DND-41 (cell line): ENCODE measurements at regions not wholly inside any gene's neighbourhood (a gene's known extent, or its start where the extent isn't known, plus 50 kb on each side); places are given as distances from the start of the nearest gene placed in this dataset.

ENCODE experiments used
- ATAC-seq: fragments of 200-7000 bp; cut with Tn5 transposase; 3 replicates; pipeline ENCODE4 v1.9.1; 2021; ENCODE audit warnings: low read depth; ENCODE audit not compliant: insufficient read depth
- DNase-seq: peaks from one replicate; pipeline ENCODE4 v3.0.0-alpha.2; 2020
- H2AFZ ChIP-seq: 2 replicates; pipeline ENCODE4 v1.6.0; 2012; ENCODE audit warnings: low read depth, low read length
- H3K27ac ChIP-seq: 2 replicates; pipeline ENCODE4 v1.5.1; 2012; ENCODE audit warnings: low read length, inconsistent platforms
- H3K27me3 ChIP-seq: fragments of 200-600 bp; sonication (generic); 2 replicates; pipeline ENCODE4 v1.6.0; 2012; ENCODE audit warnings: low read length, mild to moderate bottlenecking, inconsistent platforms; ENCODE audit not compliant: insufficient read depth, poor library complexity
- H3K36me3 ChIP-seq: 2 replicates; pipeline ENCODE4 v1.5.1; 2012; ENCODE audit warnings: low read length, inconsistent platforms; ENCODE audit not compliant: insufficient read depth
- H3K4me1 ChIP-seq: 2 replicates; pipeline ENCODE4 v1.5.1; 2012; ENCODE audit warnings: mild to moderate bottlenecking, low read length; ENCODE audit not compliant: insufficient read depth
- H3K4me2 ChIP-seq: 2 replicates; pipeline ENCODE4 v1.6.0; 2012; ENCODE audit warnings: mild to moderate bottlenecking, moderate library complexity, low read length, inconsistent platforms; ENCODE audit not compliant: insufficient read depth
- H3K4me3 ChIP-seq, 2 experiments: fragments of 200-600 bp in 1 of 2; shearing (Covaris generic) in 1 of 2; 2 replicates each; pipeline ENCODE4 v1.5.1; 2012 to 2016; ENCODE audit warnings: inconsistent platforms in 2 of 2, low read length in 2 of 2, mild to moderate bottlenecking in 2 of 2, low read depth in 1 of 2, moderate library complexity in 1 of 2
- H3K79me2 ChIP-seq: 2 replicates; pipeline ENCODE4 v1.6.0; 2012; ENCODE audit warnings: low read length, inconsistent platforms; ENCODE audit not compliant: insufficient read depth
- H3K9ac ChIP-seq: 2 replicates; pipeline ENCODE4 v1.6.0; 2012; ENCODE audit warnings: low read depth, mild to moderate bottlenecking, inconsistent platforms, low read length, moderate library complexity
- H3K9me3 ChIP-seq: 2 replicates; pipeline ENCODE4 v1.5.1; 2012; ENCODE audit warnings: low read length, moderate library complexity, mild to moderate bottlenecking, inconsistent platforms; ENCODE audit not compliant: insufficient read depth, severe bottlenecking
- H4K20me1 ChIP-seq: 2 replicates; pipeline ENCODE4 v1.6.0; 2012; ENCODE audit warnings: low read length; ENCODE audit not compliant: insufficient read depth
- CTCF ChIP-seq: IDR thresholded peaks from 2 replicates; pipeline ENCODE4 v1.5.1; 2012; ENCODE audit warnings: borderline replicate concordance, low read length, moderate library complexity, mild to moderate bottlenecking; ENCODE audit not compliant: poor library complexity, severe bottlenecking; ENCODE audit errors: extremely low read depth
- EZH2 ChIP-seq: IDR thresholded peaks from 3 replicates; pipeline ENCODE4 v1.6.1; 2012; ENCODE audit warnings: borderline replicate concordance, low read depth, mild to moderate bottlenecking, moderate library complexity, low read length, inconsistent platforms; ENCODE audit not compliant: severe bottlenecking

GRCh38 chr7:20559883-20560282, 55.6 kb upstream of the ABCB5 start:
- Histone ChIP-seq H2AFZ (no peak overlapping the region), H3K9me3 (no peaks in the 10 kb centered on the region), H4K20me1 (no peaks in the 10 kb centered on the region), H3K4me2 (no peak overlapping the region), H3K4me1 (no peaks in the 10 kb centered on the region), H3K36me3 (no peaks in the 10 kb centered on the region), H3K79me2 (no peaks in the 10 kb centered on the region), H3K9ac (no peak overlapping the region), H3K27ac (no peak overlapping the region), H3K27me3 (no peaks in the 10 kb centered on the region), H3K4me3 (no peak overlapping the region)
- ATAC-seq (no peak), DNase-seq (no peak)
- TF ChIP-seq EZH2 (no peak), CTCF (no peak)

- no peak for ATAC-seq
- Histone ChIP-seq H2AFZ (no peak overlapping the region), H3K79me2 (no peaks in the 10 kb centered on the region), H3K9ac (no peak overlapping the region), H3K4me2 (no peak overlapping the region), H3K4me1 (no peaks in the 10 kb centered on the region), H3K9me3 (no peaks in the 10 kb centered on the region), H3K27ac (no peak overlapping the region), H3K27me3 (no peaks in the 10 kb centered on the region), H3K4me3 (no peak overlapping the region), H4K20me1 (no peaks in the 10 kb centered on the region), H3K36me3 (no peaks in the 10 kb centered on the region)
- no peak for TF ChIP-seq EZH2
- TF ChIP-seq CTCF: no peak
- DNase-seq: no peak
These were observed 54.9 kb upstream of the ABCB5 start for GRCh38 chr7:20560325-20561180.

GRCh38 chr7:20561466-20561865, 54.0 kb upstream of the ABCB5 start:
- Histone ChIP-seq H3K4me1 (no peaks in the 10 kb centered on the region), H3K4me2 (no peak overlapping the region), H4K20me1 (no peaks in the 10 kb centered on the region), H3K4me3 (no peak overlapping the region), H3K9me3 (no peaks in the 10 kb centered on the region), H3K27me3 (no peaks in the 10 kb centered on the region), H3K36me3 (no peaks in the 10 kb centered on the region), H3K9ac (no peak overlapping the region), H2AFZ (no peak overlapping the region), H3K79me2 (no peaks in the 10 kb centered on the region), H3K27ac (no peak overlapping the region)
- ATAC-seq (no peak), DNase-seq (no peak)
- no peak for TF ChIP-seq CTCF
- TF ChIP-seq EZH2: no peak

GRCh38 chr7:20561908-20562307, 53.6 kb upstream of the ABCB5 start:
- ATAC-seq (no peak), DNase-seq (no peak)
- H3K27ac ChIP-seq: no peak overlapping the region
- no peak overlapping the region for H3K4me3 ChIP-seq
- no peaks in the 10 kb centered on the region for H3K27me3 ChIP-seq
- H3K79me2 ChIP-seq: no peaks in the 10 kb centered on the region
- no peaks in the 10 kb centered on the region for H3K4me1 ChIP-seq
- H4K20me1 ChIP-seq: no peaks in the 10 kb centered on the region
- H3K9me3 ChIP-seq: no peaks in the 10 kb centered on the region
- H3K36me3 ChIP-seq: no peaks in the 10 kb centered on the region
- H3K9ac ChIP-seq: no peak overlapping the region
- H2AFZ ChIP-seq: no peak overlapping the region
- H3K4me2 ChIP-seq: no peak overlapping the region
- TF ChIP-seq EZH2: no peak
- TF ChIP-seq CTCF: no peak
